ENCODE measurements at regions not wholly inside any gene's neighbourhood (a gene's known extent, or its start where the extent isn't known, plus 50 kb on each side); places are given as distances from the start of the nearest gene placed in this dataset.

GRCh38 chr1:30539884-30540283 is 183.5 kb downstream of the MATN1 start:
- 73 to 79% methylated on average over 6 of the region's 6 CpGs for WGBS, 2 donors
- Histone ChIP-seq H3K4me3 (ENCODE audit: low read depth in 1 of 2, low read length in 2 of 2) (no peak overlapping the region), H3K27ac (ENCODE audit: low read depth in 2 of 2, low read length in 1 of 2) (no peak overlapping the region), H3K9me3 (ENCODE audit: control insufficient read depth in 2 of 2, insufficient read depth in 1 of 2, low read depth in 1 of 2, low read length in 1 of 2) (no peaks in the 10 kb centered on the region), H3K4me1 (ENCODE audit: control insufficient read depth in 2 of 2, insufficient read depth in 2 of 2, low read length in 1 of 2) (no peaks in the 10 kb centered on the region), H3K27me3 (ENCODE audit: control insufficient read depth in 1 of 2, insufficient read depth in 2 of 2, low read length in 2 of 2) (no peaks in the 10 kb centered on the region), H3K36me3 (ENCODE audit: control insufficient read depth in 2 of 2, insufficient read depth in 2 of 2, low read length in 1 of 2) (no peaks in the 10 kb centered on the region)

- Histone ChIP-seq H3K27ac (ENCODE audit: low read depth in 2 of 2, low read length in 1 of 2) (no peak overlapping the region), H3K4me3 (ENCODE audit: low read depth in 1 of 2, low read length in 2 of 2) (no peak overlapping the region), H3K4me1 (ENCODE audit: control insufficient read depth in 2 of 2, insufficient read depth in 2 of 2, low read length in 1 of 2) (no peaks in the 10 kb centered on the region), H3K27me3 (ENCODE audit: control insufficient read depth in 1 of 2, insufficient read depth in 2 of 2, low read length in 2 of 2) (no peaks in the 10 kb centered on the region), H3K36me3 (ENCODE audit: control insufficient read depth in 2 of 2, insufficient read depth in 2 of 2, low read length in 1 of 2) (no peaks in the 10 kb centered on the region), H3K9me3 (ENCODE audit: control insufficient read depth in 2 of 2, insufficient read depth in 1 of 2, low read depth in 1 of 2, low read length in 1 of 2) (no peaks in the 10 kb centered on the region)
- WGBS, 2 donors: 63 to 67% methylated on average over 8 of the region's 8 CpGs
These were observed 184.2 kb downstream of the MATN1 start for GRCh38 chr1:30538993-30539867.

- H3K27ac ChIP-seq (ENCODE audit: low read depth in 2 of 2, low read length in 1 of 2): no peak overlapping the region
- H3K36me3 ChIP-seq (ENCODE audit: control insufficient read depth in 2 of 2, insufficient read depth in 2 of 2, low read length in 1 of 2): no peaks in the 10 kb centered on the region
- WGBS, 2 donors: 73 to 78% methylated on average over 12 of the region's 12 CpGs
- H3K9me3 ChIP-seq (ENCODE audit: control insufficient read depth in 2 of 2, insufficient read depth in 1 of 2, low read depth in 1 of 2, low read length in 1 of 2): no peaks in the 10 kb centered on the region
- H3K27me3 ChIP-seq (ENCODE audit: control insufficient read depth in 1 of 2, insufficient read depth in 2 of 2, low read length in 2 of 2): no peaks in the 10 kb centered on the region
- no peak overlapping the region for H3K4me3 ChIP-seq (ENCODE audit: low read depth in 1 of 2, low read length in 2 of 2)
- H3K4me1 ChIP-seq (ENCODE audit: control insufficient read depth in 2 of 2, insufficient read depth in 2 of 2, low read length in 1 of 2): no peaks in the 10 kb centered on the region
These were observed 185.0 kb downstream of the MATN1 start for GRCh38 chr1:30538226-30538992.

- H3K36me3 ChIP-seq (ENCODE audit: control insufficient read depth in 2 of 2, insufficient read depth in 2 of 2, low read length in 1 of 2): no peaks in the 10 kb centered on the region
- H3K4me3 ChIP-seq (ENCODE audit: low read depth in 1 of 2, low read length in 2 of 2): no peak overlapping the region
- H3K27me3 ChIP-seq (ENCODE audit: control insufficient read depth in 1 of 2, insufficient read depth in 2 of 2, low read length in 2 of 2): no peaks in the 10 kb centered on the region
- 76 to 83% methylated on average over 3 of the region's 3 CpGs for WGBS, 2 donors
- no peaks in the 10 kb centered on the region for H3K9me3 ChIP-seq (ENCODE audit: control insufficient read depth in 2 of 2, insufficient read depth in 1 of 2, low read depth in 1 of 2, low read length in 1 of 2)
- H3K4me1 ChIP-seq (ENCODE audit: control insufficient read depth in 2 of 2, insufficient read depth in 2 of 2, low read length in 1 of 2): no peaks in the 10 kb centered on the region
- H3K27ac ChIP-seq (ENCODE audit: low read depth in 2 of 2, low read length in 1 of 2): no peak overlapping the region
These were observed 186.1 kb downstream of the MATN1 start for GRCh38 chr1:30537279-30537678.

- Histone ChIP-seq H3K9me3 (ENCODE audit: control insufficient read depth in 2 of 2, insufficient read depth in 1 of 2, low read depth in 1 of 2, low read length in 1 of 2) (no peaks in the 10 kb centered on the region), H3K36me3 (ENCODE audit: control insufficient read depth in 2 of 2, insufficient read depth in 2 of 2, low read length in 1 of 2) (no peaks in the 10 kb centered on the region), H3K27me3 (ENCODE audit: control insufficient read depth in 1 of 2, insufficient read depth in 2 of 2, low read length in 2 of 2) (no peaks in the 10 kb centered on the region), H3K4me1 (ENCODE audit: control insufficient read depth in 2 of 2, insufficient read depth in 2 of 2, low read length in 1 of 2) (no peaks in the 10 kb centered on the region), H3K4me3 (ENCODE audit: low read depth in 1 of 2, low read length in 2 of 2) (no peak overlapping the region), H3K27ac (ENCODE audit: low read depth in 2 of 2, low read length in 1 of 2) (no peak overlapping the region)
- WGBS, 2 donors: 88 to 90% methylated on average over 9 of the region's 9 CpGs
These were observed 186.9 kb downstream of the MATN1 start for GRCh38 chr1:30536530-30536929.

- H3K27me3 ChIP-seq (ENCODE audit: control insufficient read depth in 1 of 2, insufficient read depth in 2 of 2, low read length in 2 of 2): no peaks in the 10 kb centered on the region
- H3K4me1 ChIP-seq (ENCODE audit: control insufficient read depth in 2 of 2, insufficient read depth in 2 of 2, low read length in 1 of 2): no peaks in the 10 kb centered on the region
- 67 to 69% methylated on average over 6 of the region's 6 CpGs for WGBS, 2 donors
- no peaks in the 10 kb centered on the region for H3K36me3 ChIP-seq (ENCODE audit: control insufficient read depth in 2 of 2, insufficient read depth in 2 of 2, low read length in 1 of 2)
- no peak overlapping the region for H3K4me3 ChIP-seq (ENCODE audit: low read depth in 1 of 2, low read length in 2 of 2)
- H3K27ac ChIP-seq (ENCODE audit: low read depth in 2 of 2, low read length in 1 of 2): no peak overlapping the region
- H3K9me3 ChIP-seq (ENCODE audit: control insufficient read depth in 2 of 2, insufficient read depth in 1 of 2, low read depth in 1 of 2, low read length in 1 of 2): no peaks in the 10 kb centered on the region
These were observed 187.6 kb downstream of the MATN1 start for GRCh38 chr1:30535595-30536325.

GRCh38 chr1:30534551-30534940 is 188.8 kb downstream of the MATN1 start:
- no peak overlapping the region for H3K27ac ChIP-seq (ENCODE audit: low read depth in 2 of 2, low read length in 1 of 2)
- no peak overlapping the region for H3K4me3 ChIP-seq (ENCODE audit: low read depth in 1 of 2, low read length in 2 of 2)
- H3K27me3 ChIP-seq (ENCODE audit: control insufficient read depth in 1 of 2, insufficient read depth in 2 of 2, low read length in 2 of 2): no peaks in the 10 kb centered on the region
- no peaks in the 10 kb centered on the region for H3K4me1 ChIP-seq (ENCODE audit: control insufficient read depth in 2 of 2, insufficient read depth in 2 of 2, low read length in 1 of 2)
- H3K9me3 ChIP-seq (ENCODE audit: control insufficient read depth in 2 of 2, insufficient read depth in 1 of 2, low read depth in 1 of 2, low read length in 1 of 2): no peaks in the 10 kb centered on the region
- WGBS, 2 donors: 52 to 56% methylated on average over 3 of the region's 3 CpGs
- H3K36me3 ChIP-seq (ENCODE audit: control insufficient read depth in 2 of 2, insufficient read depth in 2 of 2, low read length in 1 of 2): no peaks in the 10 kb centered on the region

GRCh38 chr1:30533796-30534550 is 189.4 kb downstream of the MATN1 start:
- 72 to 76% methylated on average over 6 of the region's 6 CpGs for WGBS, 2 donors
- Histone ChIP-seq H3K36me3 (ENCODE audit: control insufficient read depth in 2 of 2, insufficient read depth in 2 of 2, low read length in 1 of 2) (no peaks in the 10 kb centered on the region), H3K27ac (ENCODE audit: low read depth in 2 of 2, low read length in 1 of 2) (no peak overlapping the region), H3K4me1 (ENCODE audit: control insufficient read depth in 2 of 2, insufficient read depth in 2 of 2, low read length in 1 of 2) (no peaks in the 10 kb centered on the region), H3K27me3 (ENCODE audit: control insufficient read depth in 1 of 2, insufficient read depth in 2 of 2, low read length in 2 of 2) (no peaks in the 10 kb centered on the region), H3K4me3 (ENCODE audit: low read depth in 1 of 2, low read length in 2 of 2) (no peak overlapping the region), H3K9me3 (ENCODE audit: control insufficient read depth in 2 of 2, insufficient read depth in 1 of 2, low read depth in 1 of 2, low read length in 1 of 2) (no peaks in the 10 kb centered on the region)

GRCh38 chr1:30533141-30533540 is 190.2 kb downstream of the MATN1 start:
- H3K27ac ChIP-seq (ENCODE audit: low read depth in 2 of 2, low read length in 1 of 2): no peak overlapping the region
- H3K9me3 ChIP-seq (ENCODE audit: control insufficient read depth in 2 of 2, insufficient read depth in 1 of 2, low read depth in 1 of 2, low read length in 1 of 2): no peaks in the 10 kb centered on the region
- no peaks in the 10 kb centered on the region for H3K36me3 ChIP-seq (ENCODE audit: control insufficient read depth in 2 of 2, insufficient read depth in 2 of 2, low read length in 1 of 2)
- WGBS, 2 donors: 62 to 69% methylated on average over 3 of the region's 3 CpGs
- H3K4me3 ChIP-seq (ENCODE audit: low read depth in 1 of 2, low read length in 2 of 2): no peak overlapping the region
- H3K4me1 ChIP-seq (ENCODE audit: control insufficient read depth in 2 of 2, insufficient read depth in 2 of 2, low read length in 1 of 2): no peaks in the 10 kb centered on the region
- H3K27me3 ChIP-seq (ENCODE audit: control insufficient read depth in 1 of 2, insufficient read depth in 2 of 2, low read length in 2 of 2): no peaks in the 10 kb centered on the region

Measured in esophagus (tissue), 2 donors.